ENCODE measurements at regions not wholly inside any gene's neighbourhood (a gene's known extent, or its start where the extent isn't known, plus 50 kb on each side); places are given as distances from the start of the nearest gene placed in this dataset.

- no peak for DNase-seq (ENCODE audit: low spot score)
Measured at GRCh38 chr16:49216593-49216992, 65.0 kb downstream of the CBLN1 start.

GRCh38 chr16:49213594-49213993 is 68.0 kb downstream of the CBLN1 start:
- DNase-seq (ENCODE audit: low spot score) = no peak

- no peak for DNase-seq (ENCODE audit: low spot score)
Measured at GRCh38 chr16:49204191-49204590, 77.4 kb downstream of the CBLN1 start.

GRCh38 chr16:49203361-49203760 is 78.3 kb downstream of the CBLN1 start:
- DNase-seq (ENCODE audit: low spot score) = no peak

GRCh38 chr16:49201118-49201517 is 80.5 kb downstream of the CBLN1 start:
- DNase-seq (ENCODE audit: low spot score) = no peak

GRCh38 chr16:49200223-49200820 is 81.3 kb downstream of the CBLN1 start:
- no peak for DNase-seq (ENCODE audit: low spot score)

GRCh38 chr16:49195237-49195548 is 86.4 kb downstream of the CBLN1 start:
- DNase-seq (ENCODE audit: low spot score) = no peak

GRCh38 chr16:49194537-49195236 is 87.0 kb downstream of the CBLN1 start:
- no peak for DNase-seq (ENCODE audit: low spot score)

GRCh38 chr16:49193596-49193995 is 88.0 kb downstream of the CBLN1 start:
- DNase-seq (ENCODE audit: low spot score) = no peak

GRCh38 chr16:49189286-49189685 is 92.4 kb downstream of the CBLN1 start:
- no peak for DNase-seq (ENCODE audit: low spot score)

- peak; percentile 50 for DNase-seq (ENCODE audit: low spot score)
Measured at GRCh38 chr16:49183911-49184310, 97.7 kb downstream of the CBLN1 start.

- no peak for DNase-seq (ENCODE audit: low spot score)
Measured at GRCh38 chr16:49181791-49182518, 99.7 kb downstream of the CBLN1 start.

- DNase-seq (ENCODE audit: low spot score) = no peak
Measured at GRCh38 chr16:49179714-49180330, 101.8 kb downstream of the CBLN1 start.

GRCh38 chr16:49168126-49168525 is 113.5 kb downstream of the CBLN1 start:
- no peak for DNase-seq (ENCODE audit: low spot score)

GRCh38 chr16:49165025-49165424 is 116.6 kb downstream of the CBLN1 start:
- DNase-seq (ENCODE audit: low spot score) = no peak

GRCh38 chr16:49161191-49161590 is 120.4 kb downstream of the CBLN1 start:
- no peak for DNase-seq (ENCODE audit: low spot score)

- peak; percentile 25 for DNase-seq (ENCODE audit: low spot score)
Measured at GRCh38 chr16:49158029-49158642, 123.5 kb downstream of the CBLN1 start.

- DNase-seq (ENCODE audit: low spot score) = peak; percentile 54
Measured at GRCh38 chr16:49150341-49150740, 131.3 kb downstream of the CBLN1 start.

GRCh38 chr16:49148410-49148809 is 133.2 kb downstream of the CBLN1 start:
- DNase-seq (ENCODE audit: low spot score) = no peak

- DNase-seq (ENCODE audit: low spot score) = no peak
Measured at GRCh38 chr16:49140618-49141017, 141.0 kb downstream of the CBLN1 start.

GRCh38 chr16:49130397-49130796 is 151.2 kb downstream of the CBLN1 start:
- DNase-seq (ENCODE audit: low spot score) = no peak

- no peak for DNase-seq (ENCODE audit: low spot score)
Measured at GRCh38 chr16:49129935-49130334, 151.7 kb downstream of the CBLN1 start.

- DNase-seq (ENCODE audit: low spot score) = no peak
Measured at GRCh38 chr16:49128740-49129139, 152.9 kb downstream of the CBLN1 start.
